HFF-Myc (cell line): ENCODE measurements at regions not wholly inside any gene's neighbourhood (a gene's known extent, or its start where the extent isn't known, plus 50 kb on each side); places are given as distances from the start of the nearest gene placed in this dataset.

ENCODE experiments used
- DNase-seq: peaks from one replicate; pipeline ENCODE4 v3.0.0-alpha.2; 2011; ENCODE audit warnings: low read depth; ENCODE audit errors: extremely low read depth
- H3K4me3 ChIP-seq: replicated peaks from 2 replicates; pipeline ENCODE4 v1.5.1; 2011; ENCODE audit warnings: low read depth, mild to moderate bottlenecking, control low read depth, low read length
- CTCF ChIP-seq: IDR thresholded peaks from 2 replicates; pipeline ENCODE4 v1.5.1; 2012; ENCODE audit warnings: mild to moderate bottlenecking, low read depth, low read length, control low read depth; ENCODE audit errors: missing control alignments

- TF ChIP-seq CTCF: no peak
- H3K4me3 ChIP-seq: no peak overlapping the region
- DNase-seq: no peak
These were observed 168.1 kb downstream of the NXPE2 start for GRCh38 chr11:114846416-114846791.

GRCh38 chr11:114847306-114847975 lies 169.1 kb downstream of the NXPE2 start:
- H3K4me3 ChIP-seq: no peak overlapping the region
- no peak for TF ChIP-seq CTCF
- no peak for DNase-seq

- no peak overlapping the region for H3K4me3 ChIP-seq
- no peak for TF ChIP-seq CTCF
- no peak for DNase-seq
These were observed 169.7 kb downstream of the NXPE2 start for GRCh38 chr11:114848027-114848426.

GRCh38 chr11:114857281-114857680 lies 179.0 kb downstream of the NXPE2 start:
- no peak for DNase-seq
- no peak for TF ChIP-seq CTCF
- H3K4me3 ChIP-seq: no peak overlapping the region

- no peak overlapping the region for H3K4me3 ChIP-seq
- DNase-seq: no peak
- no peak for TF ChIP-seq CTCF
These were observed 186.6 kb downstream of the NXPE2 start for GRCh38 chr11:114864896-114865295.

GRCh38 chr11:114876234-114876633 lies 197.9 kb downstream of the NXPE2 start:
- no peak for DNase-seq
- TF ChIP-seq CTCF: no peak
- no peak overlapping the region for H3K4me3 ChIP-seq

- no peak overlapping the region for H3K4me3 ChIP-seq
- TF ChIP-seq CTCF: no peak
- DNase-seq: no peak
These were observed 199.6 kb downstream of the NXPE2 start for GRCh38 chr11:114877976-114878375.
